H1 (cell line): ENCODE measurements at regions not wholly inside any gene's neighbourhood (a gene's known extent, or its start where the extent isn't known, plus 50 kb on each side); places are given as distances from the start of the nearest gene placed in this dataset.

Experiments
- CTCF ChIA-PET: fragments of 300-600 bp; sonication (Branson Sonifier 250); formaldehyde crosslinking; loops from one replicate; lab custom pipeline; 2021; ENCODE audit not compliant: partially characterized antibody; lab: Charles Lee
- POLR2A ChIA-PET: fragments of 300-600 bp; sonication (Branson Sonifier 250); formaldehyde crosslinking; loops from one replicate; lab custom pipeline; 2021; ENCODE audit warnings: inconsistent platforms; ENCODE audit not compliant: partially characterized antibody; lab: Charles Lee
- DNase-seq, 2 experiments: peaks; one replicate each; pipeline versions ENCODE4 v3.0.0 to v3.0.0-alpha.2; 2010 to 2022; ENCODE audit warnings: low spot score in 2 of 2, low read depth in 1 of 2, mixed read lengths in 1 of 2
- FAIRE-seq: peaks from 2 replicates; lab custom pipeline; 2011; peaks lifted over from hg19 to GRCh38; lab: Jason Lieb, UNC
- H2AFZ ChIP-seq: 2 replicates; pipeline ENCODE4 v1.8.1; 2012; ENCODE audit warnings: low read length, inconsistent platforms
- H2AK5ac ChIP-seq: 2 replicates; pipeline ENCODE4 v1.6.1; 2013; ENCODE audit warnings: low read depth, low read length
- H2BK120ac ChIP-seq: replicated peaks from 2 replicates; pipeline ENCODE3; 2013; ENCODE audit warnings: low read depth, low read length, inconsistent platforms
- H2BK12ac ChIP-seq: 2 replicates; pipeline ENCODE4 v1.6.1; 2013; ENCODE audit warnings: low read depth, low read length
- H2BK15ac ChIP-seq: 2 replicates; pipeline ENCODE4 v1.6.1; 2013; ENCODE audit warnings: low read length
- H2BK20ac ChIP-seq: 2 replicates; pipeline ENCODE4 v1.6.1; 2013; ENCODE audit warnings: low read length
- H2BK5ac ChIP-seq: 2 replicates; pipeline ENCODE4 v1.6.1; 2013; ENCODE audit warnings: low read depth, low read length
- H3K14ac ChIP-seq: 2 replicates; pipeline ENCODE4 v1.6.1; 2013; ENCODE audit warnings: inconsistent platforms; ENCODE audit not compliant: insufficient read length
- H3K18ac ChIP-seq: 2 replicates; pipeline ENCODE4 v1.6.1; 2013; ENCODE audit warnings: low read length; ENCODE audit errors: extremely low read depth
- H3K23ac ChIP-seq: 2 replicates; pipeline ENCODE4 v1.6.1; 2013; ENCODE audit warnings: inconsistent platforms; ENCODE audit not compliant: insufficient read length
- H3K23me2 ChIP-seq: 2 replicates; pipeline ENCODE4 v1.6.1; 2013; ENCODE audit warnings: low read depth, low read length
- H3K27ac ChIP-seq: 2 replicates; pipeline ENCODE4 v1.6.1; 2011; ENCODE audit warnings: low read depth, low read length, inconsistent platforms
- H3K27me3 ChIP-seq, 4 experiments: replicated peaks in 1 of 4; 1 replicate in 1 of 4; 2 replicates in 3 of 4; pipeline versions ENCODE4 v1.6.1 to v1.8.1; 2011 to 2013; ENCODE audit warnings: low read length in 3 of 4, mild to moderate bottlenecking in 3 of 4, inconsistent platforms in 2 of 4, mixed read lengths in 2 of 4, moderate library complexity in 1 of 4; ENCODE audit not compliant: control insufficient read depth in 3 of 4, insufficient read depth in 3 of 4; ENCODE audit errors: extremely low read depth in 1 of 4
- H3K36me3 ChIP-seq, 4 experiments: 2 replicates each; pipeline versions ENCODE4 v1.6.1 to v1.8.1; 2011 to 2013; ENCODE audit warnings: mild to moderate bottlenecking in 4 of 4, low read length in 3 of 4, moderate library complexity in 2 of 4, control low read depth in 1 of 4, inconsistent platforms in 1 of 4; ENCODE audit not compliant: insufficient read depth in 4 of 4, control insufficient read depth in 2 of 4
- H3K4ac ChIP-seq: replicated peaks from 2 replicates; pipeline ENCODE3; 2013; ENCODE audit warnings: low read length, low read depth, mixed read lengths, inconsistent platforms; ENCODE audit not compliant: insufficient read length
- H3K4me1 ChIP-seq, 4 experiments: replicated peaks in 1 of 4; 1 replicate in 1 of 4; 2 replicates in 3 of 4; pipeline versions ENCODE4 v1.6.1 to v1.8.1; 2011 to 2013; ENCODE audit warnings: low read length in 3 of 4, inconsistent platforms in 2 of 4, mixed read lengths in 1 of 4; ENCODE audit not compliant: insufficient read depth in 4 of 4, control insufficient read depth in 3 of 4
- H3K4me2 ChIP-seq, 2 experiments: 2 replicates each; pipeline versions ENCODE4 v1.6.1 to v1.8.1; 2011 to 2013; ENCODE audit warnings: low read depth in 2 of 2, low read length in 2 of 2, control low read depth in 1 of 2, inconsistent platforms in 1 of 2, mild to moderate bottlenecking in 1 of 2; ENCODE audit not compliant: insufficient read depth in 1 of 2
- H3K4me3 ChIP-seq, 4 experiments: fragments of 200-600, 300-600 bp in 1 of 4; sonication (generic), shearing (Covaris generic), sonication (Bioruptor Twin) in 1 of 4; 2 replicates each; pipeline versions ENCODE4 v1.5.1 to v1.8.1; 2011 to 2016; ENCODE audit warnings: low read length in 4 of 4, low read depth in 3 of 4, control low read depth in 2 of 4, inconsistent platforms in 2 of 4, mild to moderate bottlenecking in 2 of 4, mixed read lengths in 1 of 4, moderate library complexity in 1 of 4; ENCODE audit not compliant: insufficient read depth in 2 of 4; ENCODE audit errors: extremely low read depth in 1 of 4
- H3K56ac ChIP-seq: replicated peaks from 2 replicates; pipeline ENCODE3; 2013; ENCODE audit warnings: low read depth, mild to moderate bottlenecking, mixed read lengths, low read length, inconsistent platforms; ENCODE audit not compliant: insufficient read length
- H3K79me1 ChIP-seq: 2 replicates; pipeline ENCODE4 v1.6.1; 2013; ENCODE audit warnings: low read depth, low read length, control low read depth
- H3K79me2 ChIP-seq, 2 experiments: 2 replicates each; pipeline versions ENCODE4 v1.6.1 to v1.8.1; 2012 to 2013; ENCODE audit warnings: low read length in 2 of 2, mild to moderate bottlenecking in 2 of 2, inconsistent platforms in 1 of 2; ENCODE audit not compliant: insufficient read depth in 2 of 2, control insufficient read depth in 1 of 2
- H3K9ac ChIP-seq, 4 experiments: replicated peaks in 1 of 4; 1 replicate in 1 of 4; 2 replicates in 3 of 4; pipeline versions ENCODE4 v1.6.1 to v1.8.1; 2011 to 2013; ENCODE audit warnings: low read depth in 3 of 4, low read length in 3 of 4, control low read depth in 2 of 4, mild to moderate bottlenecking in 2 of 4, moderate library complexity in 2 of 4, inconsistent platforms in 1 of 4; ENCODE audit errors: extremely low read depth in 1 of 4
- H3K9me3 ChIP-seq, 2 experiments: 2 replicates each; pipeline versions ENCODE4 v1.6.1 to v1.8.1; 2012 to 2013; ENCODE audit warnings: mild to moderate bottlenecking in 2 of 2, moderate library complexity in 2 of 2, control low read depth in 1 of 2, inconsistent platforms in 1 of 2, low read depth in 1 of 2, low read length in 1 of 2, mixed read lengths in 1 of 2; ENCODE audit not compliant: insufficient read depth in 2 of 2
- H4K20me1 ChIP-seq, 2 experiments: replicated peaks in 1 of 2; 2 replicates each; pipeline versions ENCODE3 to v1.8.1; 2011 to 2013; ENCODE audit warnings: inconsistent platforms in 2 of 2, low read length in 2 of 2, mild to moderate bottlenecking in 1 of 2; ENCODE audit not compliant: insufficient read depth in 2 of 2, control insufficient read depth in 1 of 2
- H4K5ac ChIP-seq: 2 replicates; pipeline ENCODE4 v1.6.1; 2013; ENCODE audit warnings: low read length, low read depth, mixed read lengths, inconsistent platforms; ENCODE audit not compliant: insufficient read length
- H4K8ac ChIP-seq: 2 replicates; pipeline ENCODE4 v1.8.0; 2013; ENCODE audit warnings: mild to moderate bottlenecking, moderate library complexity, low read length, inconsistent platforms; ENCODE audit not compliant: insufficient read depth; ENCODE audit errors: extremely low read depth
- H4K91ac ChIP-seq: replicated peaks from 2 replicates; pipeline ENCODE3; 2013; ENCODE audit warnings: low read length, mixed read lengths, inconsistent platforms; ENCODE audit not compliant: insufficient read length
- CHD1 ChIP-seq: IDR thresholded peaks from 2 replicates; pipeline ENCODE4 v1.6.1; 2012; ENCODE audit warnings: low read depth, low read length, improper control_type of control experiment
- CHD2 ChIP-seq: IDR thresholded peaks from 2 replicates; pipeline ENCODE4 v1.6.1; 2012; ENCODE audit warnings: low read length, improper control_type of control experiment
- GTF2F1 ChIP-seq: IDR thresholded peaks from 2 replicates; pipeline ENCODE4 v1.6.1; 2012; ENCODE audit warnings: low read depth, low read length, improper control_type of control experiment, borderline replicate concordance
- MAFK ChIP-seq: IDR thresholded peaks from 2 replicates; pipeline ENCODE4 v1.6.1; 2012; ENCODE audit warnings: low read depth, mild to moderate bottlenecking, improper control_type of control experiment, low read length
- POLR2A ChIP-seq, 2 experiments: IDR thresholded peaks; 1 replicate in 1 of 2; 2 replicates in 1 of 2; pipeline ENCODE4 v1.6.1; 2011; ENCODE audit warnings: low read depth in 2 of 2, low read length in 2 of 2, mild to moderate bottlenecking in 2 of 2; ENCODE audit errors: control extremely low read depth in 1 of 2
- TEAD4 ChIP-seq: IDR thresholded peaks from 2 replicates; pipeline ENCODE4 v1.6.1; 2012; ENCODE audit warnings: low read depth, low read length, inconsistent platforms, mixed read lengths
- ZNF274 ChIP-seq: IDR thresholded peaks from 2 replicates; pipeline ENCODE4 v1.7.0; 2012; ENCODE audit warnings: low read length, borderline replicate concordance; ENCODE audit errors: extremely low read depth
- WGBS, 2 experiments: shearing (Covaris generic) in 1 of 2; methylation state at CpG; one replicate each; pipeline versions ENCODE4 v1.1.6 to v1.1.7; 2013 to 2015; ENCODE audit warnings: low lambda C conversion rate in 2 of 2, mixed read lengths in 2 of 2, inconsistent platforms in 1 of 2, low coverage in 1 of 2, missing lambda C conversion rate in 1 of 2; ENCODE audit not compliant: insufficient replicate concordance in 2 of 2, insufficient coverage in 1 of 2, insufficient read length in 1 of 2; ENCODE audit errors: extremely low coverage in 1 of 2, missing lambda C conversion rate in 1 of 2; 5-methylcytosine and 5-hydroxymethylcytosine counted together
- TF ChIP-seq, protein P1 (sequence below), 3 experiments: IDR thresholded peaks; 1 replicate in 2 of 3; 2 replicates in 1 of 3; pipeline versions ENCODE4 v1.5.1 to v1.6.1; 2011; ENCODE audit warnings: low read length in 3 of 3, mild to moderate bottlenecking in 3 of 3, inconsistent platforms in 2 of 3, low read depth in 1 of 3, moderate library complexity in 1 of 3; ENCODE audit not compliant: insufficient read depth in 1 of 3; ENCODE audit errors: control extremely low read depth in 1 of 3
- TF ChIP-seq, protein P2 (sequence below): IDR thresholded peaks from 2 replicates; pipeline ENCODE4 v1.6.1; 2012; ENCODE audit warnings: inconsistent platforms

- DNase-seq = peak in 1 of 2 experiments; percentile 59
- peak overlapping the region; percentile 81 for H4K8ac ChIP-seq
- H3K27ac ChIP-seq = no peak overlapping the region
- peaks cover 0 to 19% (median 10%) of the 10 kb centered on the region in 4 experiments; a peak in 6 of 7 replicates for H3K4me1 ChIP-seq
- no peak overlapping the region for H2BK20ac ChIP-seq
- no peak overlapping the region for H3K4me2 ChIP-seq
- CTCF ChIA-PET = interaction anchor here (0.9 to 4.3 kb wide), 5 partner anchors 10 to 98 kb away, joined by 4 to 25 read pairs (median 5); no protein-coding TSS in a partner anchor
- POLR2A ChIA-PET = interaction anchor here (0.9 to 1.5 kb wide), 4 partner anchors 10 to 25 kb away, joined by 3 to 4 read pairs (median 3); no protein-coding TSS in a partner anchor
- no peak overlapping the region for H2BK120ac ChIP-seq
- no peak for TF ChIP-seq ZNF274
- TF ChIP-seq, protein P1, sequence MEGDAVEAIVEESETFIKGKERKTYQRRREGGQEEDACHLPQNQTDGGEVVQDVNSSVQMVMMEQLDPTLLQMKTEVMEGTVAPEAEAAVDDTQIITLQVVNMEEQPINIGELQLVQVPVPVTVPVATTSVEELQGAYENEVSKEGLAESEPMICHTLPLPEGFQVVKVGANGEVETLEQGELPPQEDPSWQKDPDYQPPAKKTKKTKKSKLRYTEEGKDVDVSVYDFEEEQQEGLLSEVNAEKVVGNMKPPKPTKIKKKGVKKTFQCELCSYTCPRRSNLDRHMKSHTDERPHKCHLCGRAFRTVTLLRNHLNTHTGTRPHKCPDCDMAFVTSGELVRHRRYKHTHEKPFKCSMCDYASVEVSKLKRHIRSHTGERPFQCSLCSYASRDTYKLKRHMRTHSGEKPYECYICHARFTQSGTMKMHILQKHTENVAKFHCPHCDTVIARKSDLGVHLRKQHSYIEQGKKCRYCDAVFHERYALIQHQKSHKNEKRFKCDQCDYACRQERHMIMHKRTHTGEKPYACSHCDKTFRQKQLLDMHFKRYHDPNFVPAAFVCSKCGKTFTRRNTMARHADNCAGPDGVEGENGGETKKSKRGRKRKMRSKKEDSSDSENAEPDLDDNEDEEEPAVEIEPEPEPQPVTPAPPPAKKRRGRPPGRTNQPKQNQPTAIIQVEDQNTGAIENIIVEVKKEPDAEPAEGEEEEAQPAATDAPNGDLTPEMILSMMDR (IDR thresholded peaks at IDR 0.05; ENCODE audit: control extremely low read depth in 1 of 3, insufficient read depth in 1 of 3, low read depth in 1 of 3, low read length in 3 of 3) = no peak
- TF ChIP-seq POLR2A (IDR thresholded peaks at IDR 0.05; ENCODE audit: control extremely low read depth in 1 of 2, low read depth in 2 of 2, low read length in 2 of 2) = no peak
- TF ChIP-seq CHD2 = no peak
- no peak for TF ChIP-seq GTF2F1
- TF ChIP-seq MAFK = no peak
- TF ChIP-seq TEAD4 = no peak
- TF ChIP-seq CHD1 = no peak
- TF ChIP-seq, protein P2, sequence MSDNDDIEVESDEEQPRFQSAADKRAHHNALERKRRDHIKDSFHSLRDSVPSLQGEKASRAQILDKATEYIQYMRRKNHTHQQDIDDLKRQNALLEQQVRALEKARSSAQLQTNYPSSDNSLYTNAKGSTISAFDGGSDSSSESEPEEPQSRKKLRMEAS = no peak
- peak overlapping the region; percentile 44; the same call in 1 of the 2 replicates for H2BK5ac ChIP-seq
- no peaks in the 10 kb centered on the region for H3K23me2 ChIP-seq
- no peaks in the 10 kb centered on the region for H4K20me1 ChIP-seq
- no peaks in the 10 kb centered on the region for H3K9me3 ChIP-seq
- H2AK5ac ChIP-seq = 0 out of 2 replicates have a peak overlapping the region, but pooled peaks have one; percentile 24
- peak overlapping the region; percentile 88; the same call in 1 of the 2 replicates for H2BK15ac ChIP-seq
- peak overlapping the region; percentile 87 for H2BK12ac ChIP-seq
- peak overlapping the region; percentile 4; the same call in 1 of the 2 replicates for H2AFZ ChIP-seq
- no peak overlapping the region for H3K56ac ChIP-seq
- no peaks in the 10 kb centered on the region for H3K27me3 ChIP-seq
- H3K4ac ChIP-seq = no peak overlapping the region
- no peaks in the 10 kb centered on the region for H3K36me3 ChIP-seq
- no peak for FAIRE-seq
- H3K4me3 ChIP-seq = no peak overlapping the region
- peak overlapping the region; percentile 12 for H4K5ac ChIP-seq
- WGBS, 2 experiments = 79% methylated on average over 22 of the region's 22 CpGs; no CpG with 5 or more reads in 1 of the 2 experiments
- H3K79me2 ChIP-seq = no peaks in the 10 kb centered on the region
- no peak overlapping the region; a peak in 1 of 7 replicates for H3K9ac ChIP-seq
- no peak overlapping the region for H3K23ac ChIP-seq
- H3K79me1 ChIP-seq = no peaks in the 10 kb centered on the region
- no peak overlapping the region for H3K14ac ChIP-seq
- H3K18ac ChIP-seq = no peak overlapping the region; the same call in none of the 2 replicates
- H4K91ac ChIP-seq = peak overlapping the region; percentile 54
Measured at GRCh38 chr5:139733698-139734538, 61.7 kb upstream of the PSD2 start.
